Embryonic facial prominence (tissue), 1 donor: ENCODE measurements at regions not wholly inside any gene's neighbourhood (a gene's known extent, or its start where the extent isn't known, plus 50 kb on each side); places are given as distances from the start of the nearest gene placed in this dataset.
"Not testable (repeated sequence)": the region's sequence is repeated elsewhere in the genome, so short reads cannot be mapped to it uniquely, and the experiment has no call there.

Experiments used
- DNase-seq: peaks from one replicate; pipeline ENCODE4 v3.0.0-alpha.2; 2016; ENCODE audit errors: extremely low spot score

- DNase-seq = peak; percentile 67
Measured at GRCh38 chr17:30731210-30732132, 93.0 kb downstream of the CRLF3 start.

- DNase-seq = not testable (repeated sequence)
Measured at GRCh38 chr17:30730837-30731209, 93.7 kb downstream of the CRLF3 start.

DNA sequence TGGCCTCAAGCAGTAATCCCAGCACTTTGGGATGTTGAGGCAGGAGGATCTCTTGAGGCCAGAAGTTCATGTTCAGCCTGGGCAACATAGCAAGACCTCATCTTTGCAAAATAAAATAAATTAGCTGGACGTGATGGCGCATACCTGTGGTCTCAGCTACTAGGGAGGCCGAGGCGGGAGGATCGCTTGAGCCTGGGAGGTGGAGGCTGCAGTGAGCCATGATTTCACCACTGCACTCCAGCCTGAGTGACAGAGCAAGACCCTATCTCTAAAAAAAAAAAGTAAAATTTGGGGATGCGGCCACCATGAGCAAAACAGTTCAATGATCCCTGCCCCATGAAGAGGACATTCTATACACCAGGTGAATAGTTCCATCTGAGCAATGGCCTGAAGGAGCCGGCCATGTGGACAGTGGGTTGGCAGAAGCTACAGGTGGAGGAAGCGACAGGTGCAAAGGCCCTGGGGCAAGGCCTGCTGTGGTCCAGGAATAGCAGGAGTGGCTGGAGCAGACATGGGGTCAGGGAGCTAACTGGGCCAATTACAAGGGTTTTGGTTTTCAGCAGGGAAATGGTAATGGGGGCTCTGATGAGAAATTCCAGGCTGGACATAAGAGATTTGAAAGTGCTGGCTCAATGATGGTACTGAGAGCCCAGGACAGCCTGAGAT lies 94.2 kb downstream of the CRLF3 start:
- DNase-seq = not testable (repeated sequence)

DNA sequence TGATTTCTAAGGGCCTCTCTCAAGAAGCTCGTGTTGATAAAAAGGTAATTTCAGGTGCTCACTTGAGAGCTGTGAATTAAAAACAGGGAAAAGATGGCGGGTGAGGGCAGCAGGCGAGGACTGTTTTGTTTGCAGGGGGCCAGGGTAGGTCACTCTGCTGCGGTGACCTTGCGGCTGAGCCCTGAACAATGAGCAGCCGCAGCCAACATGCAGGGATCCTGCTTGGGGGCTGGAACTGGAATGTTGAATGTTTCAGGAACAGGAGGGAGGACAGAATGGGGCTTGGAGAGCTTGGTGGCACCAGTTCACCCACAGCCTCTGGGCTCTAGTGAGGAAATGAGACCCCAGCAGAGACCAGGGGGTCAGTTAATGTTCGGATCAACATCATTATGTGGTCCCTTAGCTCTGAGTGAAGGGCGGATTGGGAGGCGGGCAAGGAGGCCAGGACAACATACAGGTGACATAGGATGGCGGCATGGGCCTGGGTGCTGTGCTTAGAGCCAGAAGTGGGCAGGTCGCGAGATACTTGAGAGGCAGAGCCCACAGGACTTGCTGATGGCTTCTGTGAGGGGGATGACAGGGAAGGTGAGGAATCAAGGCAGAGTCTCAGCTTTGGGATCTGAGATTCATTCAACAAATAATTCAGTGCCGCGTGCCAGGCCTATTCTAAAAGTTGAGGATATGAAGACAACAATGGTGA lies 94.9 kb downstream of the CRLF3 start:
- not testable (repeated sequence) for DNase-seq

DNA sequence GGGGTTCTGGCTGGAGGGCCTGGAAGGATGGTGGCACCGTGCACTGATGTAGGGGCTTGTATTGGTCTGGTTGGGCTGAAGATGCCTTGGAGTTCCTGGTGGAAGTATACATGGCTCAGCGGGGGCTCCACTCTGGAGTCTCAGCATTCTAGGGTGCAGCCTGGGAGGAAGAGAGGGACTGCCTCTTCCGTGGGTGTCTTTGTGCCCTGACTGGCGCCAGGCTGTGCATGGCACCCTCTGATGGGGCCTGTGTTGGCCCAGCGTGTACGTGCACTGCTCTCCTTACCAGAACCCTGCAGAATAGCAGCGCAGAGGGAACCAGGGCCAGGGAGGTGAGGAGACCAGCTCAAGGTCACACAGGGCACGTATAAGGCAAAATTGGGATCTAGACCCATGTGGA lies 97.0 kb downstream of the CRLF3 start:
- not testable (repeated sequence) for DNase-seq

DNA sequence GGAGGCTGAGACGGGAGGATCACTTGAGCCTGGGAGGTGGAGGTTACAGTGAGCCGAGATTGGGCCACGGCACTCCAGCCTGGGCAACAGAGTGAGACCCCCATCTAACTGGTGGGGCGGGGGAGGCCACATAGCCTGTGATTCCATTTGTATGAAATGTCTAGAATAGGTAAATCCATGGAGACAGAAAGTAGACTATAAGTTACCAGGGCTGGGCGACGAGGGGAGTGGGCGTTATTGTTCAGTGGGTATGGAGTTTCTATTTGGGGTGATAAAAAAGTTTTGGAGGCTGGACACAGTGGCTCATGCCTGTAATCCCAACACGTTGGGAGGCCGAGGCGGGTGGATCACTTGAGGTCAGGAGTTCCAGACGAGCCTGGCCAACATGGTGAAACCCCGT lies 97.8 kb downstream of the CRLF3 start:
- DNase-seq = not testable (repeated sequence)

GRCh38 chr17:30726310-30726709 lies 98.2 kb downstream of the CRLF3 start:
- DNase-seq = not testable (repeated sequence)

GRCh38 chr17:30724034-30724650 lies 100.3 kb downstream of the CRLF3 start:
- not testable (repeated sequence) for DNase-seq

DNA sequence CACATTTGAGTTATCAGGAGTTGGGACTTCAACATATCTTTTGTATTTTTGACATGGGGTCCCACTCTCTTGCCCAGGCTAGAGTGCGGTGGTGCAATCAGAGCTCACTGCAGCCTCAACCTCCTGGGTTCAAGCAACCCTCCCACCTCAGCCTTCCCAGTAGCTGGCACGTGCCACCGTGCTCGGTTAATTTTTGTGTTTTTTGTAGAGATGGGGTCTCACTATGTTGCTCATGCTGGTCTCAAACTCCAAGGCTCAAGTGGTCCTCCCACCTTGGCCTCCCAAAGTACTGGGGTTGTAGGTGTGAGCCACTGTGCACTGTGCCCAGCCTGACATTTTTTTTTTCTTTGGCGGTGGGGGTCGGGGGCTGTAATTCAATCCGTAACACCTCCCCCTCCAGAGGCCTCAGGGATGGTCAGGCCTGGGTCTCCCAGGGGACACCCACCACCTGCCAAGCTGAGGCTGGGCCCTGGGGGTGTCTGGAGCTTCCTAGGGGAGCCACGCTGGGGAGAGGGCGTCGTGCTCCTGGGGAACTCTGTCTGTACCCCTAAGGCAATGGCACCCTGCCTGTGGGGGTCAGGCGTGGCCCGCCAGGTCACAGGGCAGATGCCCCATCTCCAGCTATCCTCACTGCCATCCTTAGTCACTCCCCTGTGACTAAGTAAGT lies 102.2 kb downstream of the CRLF3 start:
- DNase-seq = not testable (repeated sequence)

DNA sequence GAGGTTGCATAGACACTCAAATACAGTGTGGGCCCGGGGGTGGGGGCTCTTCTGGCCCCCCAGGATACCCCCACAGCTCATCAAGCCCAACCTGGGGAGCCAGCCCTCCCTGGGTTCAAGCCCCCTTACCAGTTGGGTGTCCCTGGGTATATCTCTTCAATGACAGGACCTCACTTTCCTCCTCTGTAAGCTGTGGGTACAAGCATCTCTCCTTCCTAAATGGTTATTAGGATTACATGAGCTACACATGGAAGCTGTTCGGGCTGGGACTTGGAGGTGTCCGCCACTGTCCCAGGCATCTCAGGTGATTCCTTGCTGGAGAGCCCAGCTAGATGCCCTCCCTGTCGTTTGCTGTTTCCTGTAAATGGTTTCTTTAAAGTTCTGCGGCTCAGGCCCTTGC lies 103.5 kb downstream of the CRLF3 start:
- DNase-seq = not testable (repeated sequence)

GRCh38 chr17:30720013-30720471 lies 104.5 kb downstream of the CRLF3 start:
- DNase-seq = no peak

DNA sequence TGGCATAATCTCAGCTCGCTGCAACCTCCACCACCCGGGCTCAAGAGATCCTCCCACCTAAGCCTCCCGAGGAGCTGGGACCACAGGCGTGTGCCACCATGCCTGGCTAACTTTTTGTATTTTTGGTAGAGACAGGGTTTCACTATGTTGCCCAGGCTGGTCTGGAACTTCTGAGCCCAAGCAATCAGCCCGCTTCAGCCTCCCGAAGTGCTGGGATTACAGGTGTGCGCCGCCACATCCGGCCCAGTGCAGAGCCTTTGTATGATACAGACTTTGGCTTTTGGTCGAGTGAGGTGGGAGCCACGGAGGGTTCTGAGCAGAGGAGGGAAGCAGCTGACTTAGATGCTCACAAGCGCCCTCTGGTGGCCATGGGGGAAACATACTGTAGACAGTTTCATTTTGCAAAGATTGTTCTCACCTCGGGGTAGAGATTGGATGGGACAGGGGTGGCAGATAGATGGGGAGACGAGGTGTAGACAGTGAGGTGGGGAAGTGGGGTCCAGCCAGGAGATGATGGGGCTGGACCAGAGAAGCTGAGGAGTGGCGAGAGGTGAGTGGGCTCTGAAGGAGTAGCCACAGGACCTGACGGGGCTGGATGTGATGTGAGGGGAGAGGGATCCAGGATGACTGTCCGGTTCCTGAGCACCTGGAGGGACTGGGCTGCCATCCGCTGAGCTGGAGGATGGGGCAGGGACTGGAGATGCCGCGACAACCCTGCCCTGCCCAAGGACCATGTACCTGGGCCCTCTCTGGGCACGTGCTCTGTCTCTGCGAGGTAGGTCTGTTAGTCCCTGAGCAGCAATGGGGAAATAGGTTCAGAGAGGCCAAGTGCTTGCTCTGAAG lies 105.1 kb downstream of the CRLF3 start:
- not testable (repeated sequence) for DNase-seq

- not testable (repeated sequence) for DNase-seq
Measured at GRCh38 chr17:30718691-30719090, 105.8 kb downstream of the CRLF3 start.

DNA sequence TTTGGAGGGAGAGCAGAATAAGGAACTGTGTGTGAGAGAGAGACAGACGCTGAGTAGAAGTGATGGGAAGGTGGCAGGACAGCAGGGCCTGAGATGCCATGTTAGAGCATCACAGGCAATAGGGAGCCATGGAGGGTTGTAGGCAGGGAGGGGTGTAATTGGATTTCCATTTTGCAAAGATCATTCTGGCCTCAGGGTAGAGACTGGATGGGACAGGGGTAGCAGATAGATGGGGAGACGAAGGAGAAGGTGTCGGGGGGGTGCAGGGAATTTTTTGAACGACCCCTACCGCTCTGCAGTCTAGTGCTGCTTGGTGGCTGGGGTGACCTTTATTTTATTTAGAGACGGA lies 106.4 kb downstream of the CRLF3 start:
- not testable (repeated sequence) for DNase-seq

GRCh38 chr17:30717291-30718098 lies 107.0 kb downstream of the CRLF3 start:
- no peak for DNase-seq

GRCh38 chr17:30716461-30717290 lies 107.8 kb downstream of the CRLF3 start:
- DNase-seq = no peak

GRCh38 chr17:30714825-30715622 lies 109.5 kb downstream of the CRLF3 start:
- not testable (repeated sequence) for DNase-seq

GRCh38 chr17:30713805-30714204 lies 110.7 kb downstream of the CRLF3 start:
- DNase-seq = not testable (repeated sequence)
